ENCODE measurements at regions not wholly inside any gene's neighbourhood (a gene's known extent, or its start where the extent isn't known, plus 50 kb on each side); places are given as distances from the start of the nearest gene placed in this dataset.

- no peak for TF ChIP-seq CTCF (IDR thresholded peaks at IDR 0.05; ENCODE audit: control insufficient read depth, extremely low read depth, insufficient read depth)
- H3K4me3 ChIP-seq (ENCODE audit: low read depth, low read length), result no peak overlapping the region
- no peak for DNase-seq (ENCODE audit: low read depth)
Measured at GRCh38 chr1:213684454-213684853, 303.3 kb upstream of the PROX1 start.

GRCh38 chr1:213685992-213686582 lies 301.7 kb upstream of the PROX1 start:
- no peak for TF ChIP-seq CTCF (IDR thresholded peaks at IDR 0.05; ENCODE audit: control insufficient read depth, extremely low read depth, insufficient read depth)
- no peak overlapping the region for H3K4me3 ChIP-seq (ENCODE audit: low read depth, low read length)
- DNase-seq (ENCODE audit: low read depth), result no peak

GRCh38 chr1:213686983-213687382 lies 300.8 kb upstream of the PROX1 start:
- no peak for DNase-seq (ENCODE audit: low read depth)
- no peak overlapping the region for H3K4me3 ChIP-seq (ENCODE audit: low read depth, low read length)
- no peak for TF ChIP-seq CTCF (IDR thresholded peaks at IDR 0.05; ENCODE audit: control insufficient read depth, extremely low read depth, insufficient read depth)

- no peak for TF ChIP-seq CTCF (IDR thresholded peaks at IDR 0.05; ENCODE audit: control insufficient read depth, extremely low read depth, insufficient read depth)
Measured at GRCh38 chr1:213687832-213688231, 299.9 kb upstream of the PROX1 start.

GRCh38 chr1:213688655-213689054 lies 299.1 kb upstream of the PROX1 start:
- TF ChIP-seq CTCF (IDR thresholded peaks at IDR 0.05; ENCODE audit: control insufficient read depth, extremely low read depth, insufficient read depth), result no peak
- no peak for DNase-seq (ENCODE audit: low read depth)
- no peak overlapping the region for H3K4me3 ChIP-seq (ENCODE audit: low read depth, low read length)

More at GRCh38 chr1:213687832-213688231, 299.9 kb upstream of the PROX1 start:
- no peak for DNase-seq (ENCODE audit: low read depth)
- H3K4me3 ChIP-seq (ENCODE audit: low read depth, low read length), result no peak overlapping the region

- no peak overlapping the region for H3K4me3 ChIP-seq (ENCODE audit: low read depth, low read length)
- no peak for DNase-seq (ENCODE audit: low read depth)
- TF ChIP-seq CTCF (IDR thresholded peaks at IDR 0.05; ENCODE audit: control insufficient read depth, extremely low read depth, insufficient read depth), result no peak
Measured at GRCh38 chr1:213689260-213689659, 298.5 kb upstream of the PROX1 start.

GRCh38 chr1:213690341-213690917 lies 297.3 kb upstream of the PROX1 start:
- no peak for TF ChIP-seq CTCF (IDR thresholded peaks at IDR 0.05; ENCODE audit: control insufficient read depth, extremely low read depth, insufficient read depth)

More at GRCh38 chr1:213690341-213690917, 297.3 kb upstream of the PROX1 start:
- no peak for DNase-seq (ENCODE audit: low read depth)
- H3K4me3 ChIP-seq (ENCODE audit: low read depth, low read length), result no peak overlapping the region
